HK-2 (cell line): ENCODE measurements at regions not wholly inside any gene's neighbourhood (a gene's known extent, or its start where the extent isn't known, plus 50 kb on each side); places are given as distances from the start of the nearest gene placed in this dataset.

Experiments
- DNase-seq: peaks from one replicate; pipeline ENCODE4 v3.0.0-alpha.2; 2018; ENCODE audit not compliant: unreplicated experiment

- DNase-seq, result no peak
Measured at GRCh38 chr12:24473097-24473496, 475.8 kb downstream of the BCAT1 start.

- no peak for DNase-seq
Measured at GRCh38 chr12:24470050-24470449, 478.9 kb downstream of the BCAT1 start.

DNA sequence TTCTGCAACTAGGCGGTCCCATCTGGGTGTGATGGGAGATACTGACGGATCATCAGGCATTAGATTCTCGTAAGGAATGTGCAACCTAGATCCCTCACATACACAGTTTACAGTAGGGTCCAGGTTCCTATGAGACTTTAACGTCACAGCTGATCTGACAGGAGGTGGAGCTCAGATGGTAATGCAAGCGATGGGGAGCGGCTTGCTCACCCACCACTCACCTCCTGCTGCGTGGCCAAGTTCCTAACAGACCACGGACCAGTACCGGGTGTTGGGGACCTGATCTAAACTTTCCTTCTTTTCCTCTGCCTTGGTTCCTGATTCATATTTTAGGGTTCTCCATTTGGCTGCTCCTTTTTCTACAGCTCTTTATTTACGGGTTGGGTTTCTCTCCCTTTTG lies 479.8 kb downstream of the BCAT1 start:
- no peak for DNase-seq

DNA sequence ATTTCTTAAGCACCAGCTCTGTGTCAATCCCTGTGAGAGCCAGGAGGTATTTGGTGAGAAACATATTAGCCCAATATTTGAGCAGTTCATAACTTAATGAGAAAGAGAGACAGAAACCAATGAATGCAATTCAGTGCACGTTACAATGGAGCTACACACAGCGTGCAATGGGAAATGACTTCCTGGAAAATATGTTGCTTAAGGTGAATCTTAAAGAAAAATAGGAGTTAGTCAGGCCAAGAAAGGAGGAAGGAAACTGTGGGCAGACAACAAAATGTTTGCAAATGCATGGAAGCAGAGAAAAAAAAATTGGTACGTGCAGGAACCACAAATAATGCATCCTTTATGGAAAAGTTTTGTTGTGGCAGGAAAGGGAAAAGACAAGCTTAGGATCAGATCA lies 481.7 kb downstream of the BCAT1 start:
- DNase-seq, result no peak

GRCh38 chr12:24463375-24463774 lies 485.5 kb downstream of the BCAT1 start:
- DNase-seq, result no peak

GRCh38 chr12:24462946-24463345 lies 486.0 kb downstream of the BCAT1 start:
- DNase-seq, result no peak

DNA sequence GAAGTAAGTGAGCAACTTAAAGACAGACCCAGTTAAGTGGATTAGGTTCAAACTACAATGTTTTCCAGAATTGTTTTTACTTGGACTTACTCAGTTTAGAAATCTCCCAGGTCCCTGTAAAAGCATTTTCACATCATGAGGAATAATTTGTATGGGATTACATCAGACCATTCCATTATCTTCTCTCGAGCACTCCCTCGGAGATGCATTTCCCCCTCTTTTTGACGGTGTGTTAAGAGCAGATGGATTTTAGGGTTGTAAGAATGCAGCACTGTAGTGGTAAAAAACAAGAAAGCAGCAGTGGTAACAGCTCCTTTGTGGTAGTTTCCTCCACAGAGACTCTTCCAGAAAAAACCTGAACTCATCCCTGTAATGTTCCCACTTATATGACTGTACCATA lies 488.4 kb downstream of the BCAT1 start:
- DNase-seq, result no peak

DNA sequence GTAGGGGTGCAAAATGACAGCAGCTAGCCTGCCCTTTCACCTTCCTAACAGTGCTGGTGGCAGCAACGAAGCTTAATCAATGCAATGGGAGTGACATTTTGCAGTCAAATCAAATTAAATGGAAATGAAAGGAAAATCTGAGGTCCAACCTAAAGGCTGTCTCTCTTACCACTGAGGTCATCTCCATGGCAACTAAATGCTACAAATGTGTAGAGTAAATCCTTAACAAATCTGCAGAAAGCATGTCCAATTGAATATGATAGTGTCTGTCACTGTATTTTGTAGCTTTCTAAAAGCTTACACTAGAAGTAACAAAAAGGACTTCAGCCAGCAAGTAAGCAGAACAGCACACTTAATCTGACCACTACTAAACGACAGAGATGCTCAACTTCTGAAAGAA lies 488.8 kb downstream of the BCAT1 start:
- no peak for DNase-seq

GRCh38 chr12:24455811-24456210 lies 493.1 kb downstream of the BCAT1 start:
- DNase-seq, result no peak

DNA sequence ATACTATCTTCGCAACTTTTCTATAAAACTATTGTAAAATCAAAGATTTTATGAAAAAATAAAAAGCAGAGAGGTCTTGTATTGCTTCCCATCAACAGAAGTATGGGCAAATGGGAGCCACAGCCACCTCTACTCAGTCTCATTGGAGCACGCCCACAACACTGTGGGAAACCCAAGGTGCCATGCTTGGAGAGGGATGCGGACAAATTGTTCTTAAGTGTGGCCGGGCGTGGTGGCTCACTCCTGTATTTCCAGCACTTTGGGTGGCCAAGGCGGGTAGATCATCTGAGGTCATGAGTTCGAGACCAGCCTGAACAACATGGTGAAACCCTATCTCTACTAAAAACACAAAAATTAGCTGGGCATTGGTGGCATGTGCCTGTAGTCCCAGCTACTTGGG lies 498.2 kb upstream of the SOX5 start:
- DNase-seq, result no peak

DNA sequence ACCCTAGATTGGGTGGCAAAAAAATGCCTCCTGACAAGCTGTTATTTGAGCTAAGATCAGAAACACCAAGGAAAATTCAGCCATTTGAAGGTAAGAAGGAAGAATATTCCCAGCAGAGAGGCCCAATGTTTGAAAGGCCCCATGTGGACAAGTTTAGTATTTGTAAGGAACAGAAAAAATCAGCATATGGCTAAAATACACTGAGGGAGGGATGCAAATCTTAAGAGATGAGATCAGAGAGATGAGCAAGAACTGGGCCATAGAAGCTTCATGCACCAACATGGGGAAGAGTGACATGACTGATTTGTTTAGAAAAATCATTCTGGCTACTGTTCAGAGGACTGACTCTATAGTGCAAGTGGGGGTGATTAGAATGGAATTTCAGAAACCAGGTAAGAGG lies 496.8 kb upstream of the SOX5 start:
- no peak for DNase-seq

GRCh38 chr12:24444634-24445033 lies 495.2 kb upstream of the SOX5 start:
- no peak for DNase-seq

- no peak for DNase-seq
Measured at GRCh38 chr12:24441458-24441857, 492.0 kb upstream of the SOX5 start.

- DNase-seq, result no peak
Measured at GRCh38 chr12:24436667-24437066, 487.2 kb upstream of the SOX5 start.

- DNase-seq, result no peak
Measured at GRCh38 chr12:24431872-24432271, 482.4 kb upstream of the SOX5 start.

DNA sequence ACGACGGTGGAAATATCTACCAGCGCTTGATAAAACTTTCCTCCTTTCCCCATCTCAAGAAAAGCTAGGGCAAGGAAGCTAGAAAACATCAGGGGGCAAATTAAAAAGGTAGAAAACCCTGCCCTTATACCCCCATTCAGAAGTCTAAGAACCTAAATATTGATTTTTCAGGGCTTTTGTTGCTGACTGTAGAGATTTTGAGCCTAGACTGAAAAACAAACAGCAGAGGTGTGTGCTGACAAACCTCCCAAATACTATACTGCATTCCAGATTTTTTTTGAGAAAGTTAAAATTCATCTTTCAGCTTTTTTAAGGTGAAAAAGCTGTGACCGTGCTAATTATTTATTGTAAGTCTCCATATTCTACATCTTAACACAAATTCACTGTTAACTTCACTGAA lies 478.3 kb upstream of the SOX5 start:
- DNase-seq, result no peak

DNA sequence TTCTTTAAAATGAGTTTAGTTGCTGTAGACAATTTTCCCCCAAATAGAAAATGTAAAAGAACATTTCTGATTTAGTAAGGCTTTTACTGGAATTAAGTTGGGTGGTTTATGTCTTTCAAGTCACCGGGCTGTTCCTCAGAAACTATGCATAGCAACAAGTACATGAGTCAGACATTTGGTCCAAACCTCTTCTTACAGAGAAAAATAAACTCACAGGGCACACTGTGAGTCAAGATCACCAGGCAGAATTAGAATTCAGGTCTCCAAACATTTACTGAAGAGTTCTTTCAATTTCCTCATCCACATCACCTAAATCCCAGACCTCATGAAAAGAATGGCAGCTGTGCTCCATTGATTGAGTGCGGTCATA lies 476.1 kb upstream of the SOX5 start:
- no peak for DNase-seq

GRCh38 chr12:24424889-24425600 lies 475.6 kb upstream of the SOX5 start:
- DNase-seq, result no peak

DNA sequence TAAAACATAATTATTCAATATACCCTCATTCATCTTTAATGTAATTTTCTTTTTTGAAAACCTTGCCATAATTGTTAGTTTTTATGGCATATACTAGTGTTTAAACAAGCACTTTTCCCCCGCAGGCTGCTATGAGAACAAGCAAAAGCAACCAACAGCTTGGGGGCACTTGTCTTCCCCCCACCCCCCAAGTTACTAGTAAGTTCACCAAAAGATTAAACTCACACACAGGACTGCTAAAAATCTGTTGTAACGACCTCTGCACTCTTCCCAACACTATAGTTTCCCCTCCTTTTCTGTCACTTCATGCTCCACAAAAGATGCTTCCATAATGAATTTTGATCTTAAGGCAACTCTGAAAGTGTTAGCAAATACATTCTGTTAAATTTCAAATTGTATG lies 474.9 kb upstream of the SOX5 start:
- DNase-seq, result no peak

- DNase-seq, result no peak
Measured at GRCh38 chr12:24423611-24424010, 474.1 kb upstream of the SOX5 start.

- no peak for DNase-seq
Measured at GRCh38 chr12:24421759-24422158, 472.3 kb upstream of the SOX5 start.

DNA sequence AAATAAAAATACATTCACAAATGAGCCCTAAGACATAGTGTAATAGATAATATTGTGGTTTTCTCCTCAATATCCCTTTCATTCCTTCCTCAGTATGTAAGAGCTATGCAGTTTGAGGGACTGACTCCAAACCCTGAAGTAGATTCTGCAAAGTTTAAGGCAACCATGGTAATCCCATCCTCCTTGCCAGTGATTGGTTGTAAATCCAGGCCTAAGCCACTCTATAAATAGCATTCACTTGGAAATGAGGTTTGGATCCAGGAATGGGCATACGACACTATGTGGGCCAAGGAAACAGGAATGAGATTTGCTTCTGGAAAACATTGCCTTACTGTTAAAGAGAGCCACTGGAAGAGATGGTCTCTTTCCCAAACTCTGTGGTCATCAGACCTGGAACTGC lies 468.7 kb upstream of the SOX5 start:
- no peak for DNase-seq

DNA sequence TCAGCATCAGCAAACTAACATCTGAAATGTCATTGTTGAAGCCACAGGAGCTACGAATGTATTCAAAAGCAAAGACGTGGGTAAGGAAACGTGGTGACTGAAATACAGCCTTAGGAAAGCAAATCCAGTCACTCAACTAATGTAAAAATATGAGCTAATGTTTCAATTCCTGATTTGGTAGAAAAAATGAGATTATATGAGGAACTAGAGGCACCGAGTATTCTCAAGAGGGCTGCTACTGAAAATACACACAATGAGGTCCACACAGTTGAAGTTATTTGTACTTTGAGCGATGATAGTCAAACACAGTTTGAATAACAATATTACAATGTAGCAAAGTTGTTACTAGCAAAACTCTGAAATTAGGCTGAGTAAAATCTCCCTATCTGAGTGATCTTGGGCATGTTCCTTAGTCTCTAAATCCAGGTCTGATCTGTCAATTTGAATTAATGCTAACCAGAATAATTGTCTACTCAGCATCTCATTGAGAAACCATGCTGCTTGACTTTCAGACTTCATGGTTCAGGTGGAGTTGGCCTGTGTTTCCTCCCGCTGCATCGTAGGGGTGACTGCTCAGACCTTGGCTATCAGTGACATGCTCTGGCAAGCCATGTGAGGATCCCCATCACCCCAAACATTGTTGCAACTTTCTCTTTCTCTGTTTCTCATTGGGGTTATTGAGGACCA lies 467.1 kb upstream of the SOX5 start:
- no peak for DNase-seq

DNA sequence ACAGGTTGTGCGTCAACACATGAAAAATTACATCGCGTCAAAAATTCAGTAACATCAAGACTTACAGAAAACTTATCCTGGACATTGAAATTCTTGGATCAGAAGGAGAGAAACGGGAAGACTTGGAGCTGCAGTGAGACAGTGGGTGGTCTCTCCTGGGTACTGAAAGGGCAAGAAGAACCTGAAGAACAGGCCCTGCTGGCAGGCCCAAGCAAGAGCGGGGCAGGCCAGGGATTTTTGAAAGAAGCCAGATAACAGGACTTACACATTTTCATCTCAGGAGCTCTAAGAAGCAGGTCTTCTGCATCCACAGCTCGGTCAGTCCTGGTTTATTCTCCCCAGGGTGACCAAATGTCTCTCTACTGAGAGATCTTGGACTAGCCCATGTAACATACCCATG lies 466.5 kb upstream of the SOX5 start:
- no peak for DNase-seq
